ENCODE measurements at regions not wholly inside any gene's neighbourhood (a gene's known extent, or its start where the extent isn't known, plus 50 kb on each side); places are given as distances from the start of the nearest gene placed in this dataset.

- no peak for TF ChIP-seq POLR2A (IDR thresholded peaks at IDR 0.05)
- TF ChIP-seq, protein P1, sequence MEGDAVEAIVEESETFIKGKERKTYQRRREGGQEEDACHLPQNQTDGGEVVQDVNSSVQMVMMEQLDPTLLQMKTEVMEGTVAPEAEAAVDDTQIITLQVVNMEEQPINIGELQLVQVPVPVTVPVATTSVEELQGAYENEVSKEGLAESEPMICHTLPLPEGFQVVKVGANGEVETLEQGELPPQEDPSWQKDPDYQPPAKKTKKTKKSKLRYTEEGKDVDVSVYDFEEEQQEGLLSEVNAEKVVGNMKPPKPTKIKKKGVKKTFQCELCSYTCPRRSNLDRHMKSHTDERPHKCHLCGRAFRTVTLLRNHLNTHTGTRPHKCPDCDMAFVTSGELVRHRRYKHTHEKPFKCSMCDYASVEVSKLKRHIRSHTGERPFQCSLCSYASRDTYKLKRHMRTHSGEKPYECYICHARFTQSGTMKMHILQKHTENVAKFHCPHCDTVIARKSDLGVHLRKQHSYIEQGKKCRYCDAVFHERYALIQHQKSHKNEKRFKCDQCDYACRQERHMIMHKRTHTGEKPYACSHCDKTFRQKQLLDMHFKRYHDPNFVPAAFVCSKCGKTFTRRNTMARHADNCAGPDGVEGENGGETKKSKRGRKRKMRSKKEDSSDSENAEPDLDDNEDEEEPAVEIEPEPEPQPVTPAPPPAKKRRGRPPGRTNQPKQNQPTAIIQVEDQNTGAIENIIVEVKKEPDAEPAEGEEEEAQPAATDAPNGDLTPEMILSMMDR (IDR thresholded peaks at IDR 0.05 in 4 of 5, conservative IDR thresholded peaks at IDR 0.05 in 1 of 5): no peak
Measured at GRCh38 chr4:11801466-11802446, 373.1 kb upstream of the HS3ST1 start.
